ENCODE measurements at regions not wholly inside any gene's neighbourhood (a gene's known extent, or its start where the extent isn't known, plus 50 kb on each side); places are given as distances from the start of the nearest gene placed in this dataset.
"Not testable (repeated sequence)": the region's sequence is repeated elsewhere in the genome, so short reads cannot be mapped to it uniquely, and the experiment has no call there.

DNA sequence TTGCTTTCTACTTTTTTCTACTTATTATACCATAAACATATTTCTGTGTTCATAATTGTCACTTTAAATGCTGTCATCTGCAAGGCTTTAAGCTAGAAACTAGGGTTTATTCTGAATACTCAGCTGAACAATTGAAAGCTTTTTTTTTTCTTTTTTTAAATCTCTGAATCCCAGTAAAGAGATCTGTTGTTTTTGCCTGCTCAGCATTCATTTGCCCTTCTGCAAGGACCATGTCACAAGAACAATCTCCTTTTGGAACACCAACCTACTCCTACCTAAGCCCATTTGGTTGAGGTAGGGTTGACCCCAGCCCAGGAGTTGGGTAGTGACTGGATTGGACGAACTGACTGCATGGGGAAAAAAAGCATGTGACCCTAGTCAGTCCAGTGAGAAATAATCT lies 92.6 kb downstream of the MZT1 start:
- Mint-ChIP-seq H3K27me3 (peaks cover 0 to 11% (median 2%) of the 10 kb centered on the region in 5 donors), H3K4me3 (no peak overlapping the region), H3K36me3 (no peaks in the 10 kb centered on the region), H3K4me1 (peaks cover 0 to 2% (median 0%) of the 10 kb centered on the region in 4 donors), H3K27ac (no peak overlapping the region), H3K9me3 (peaks cover 0 to 9% (median 0%) of the 10 kb centered on the region in 9 donors)
- POLR2A ChIA-PET, result no interaction called here
- ATAC-seq (no peak), DNase-seq (no peak)

DNA sequence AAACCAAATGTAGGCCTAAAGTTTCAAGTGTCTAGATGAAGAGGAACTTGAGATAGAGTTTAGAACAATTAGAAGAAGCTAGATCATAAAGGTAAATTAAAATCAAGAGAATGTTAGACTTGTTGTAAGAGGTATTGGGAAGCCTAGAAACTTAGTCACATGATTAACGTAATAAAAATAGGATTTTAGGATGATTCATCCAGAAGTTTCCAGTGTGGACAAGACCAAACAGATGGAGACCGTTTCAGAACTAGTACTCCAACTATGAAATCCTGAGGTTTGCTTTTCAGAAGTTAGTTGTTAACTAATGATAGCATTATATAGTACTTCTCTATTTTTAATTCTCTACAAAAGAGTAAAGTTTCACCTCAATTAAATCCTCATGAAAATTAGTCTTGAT lies 104.9 kb downstream of the MZT1 start:
- Mint-ChIP-seq H3K27ac (no peak overlapping the region), H3K9me3 (no peaks in the 10 kb centered on the region), H3K4me3 (no peak overlapping the region), H3K4me1 (no peaks in the 10 kb centered on the region), H3K27me3 (peaks cover 4 to 28% (median 18%) of the 10 kb centered on the region in 5 donors), H3K36me3 (no peaks in the 10 kb centered on the region)
- DNase-seq, result no peak
- POLR2A ChIA-PET, result no interaction called here
- ATAC-seq, result no peak

DNA sequence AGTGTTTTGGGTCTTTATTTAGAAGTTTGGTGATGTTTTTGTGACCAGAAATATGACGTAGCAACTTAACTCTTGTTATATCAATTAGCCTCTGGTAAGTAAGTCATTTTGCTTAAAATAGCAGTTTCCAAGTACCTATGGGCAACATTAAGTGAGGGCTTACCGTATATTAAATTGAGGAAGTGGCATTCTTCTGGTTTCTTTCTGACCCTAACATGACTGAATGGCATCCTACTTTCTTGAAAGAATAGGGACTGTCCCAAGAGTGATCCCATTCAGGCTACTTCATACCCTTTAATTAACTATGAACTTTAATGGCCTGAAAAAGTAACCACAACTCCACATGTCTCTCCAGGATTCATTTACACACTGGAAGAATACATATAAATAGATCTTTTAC lies 106.6 kb downstream of the MZT1 start:
- Mint-ChIP-seq H3K4me3 (no peak overlapping the region), H3K9me3 (peaks cover 0 to 8% (median 0%) of the 10 kb centered on the region in 9 donors), H3K4me1 (no peaks in the 10 kb centered on the region), H3K27me3 (peaks cover 1 to 14% (median 11%) of the 10 kb centered on the region in 5 donors), H3K36me3 (no peaks in the 10 kb centered on the region), H3K27ac (no peak overlapping the region)
- ATAC-seq, result no peak
- DNase-seq, result no peak
- POLR2A ChIA-PET, result no interaction called here

DNA sequence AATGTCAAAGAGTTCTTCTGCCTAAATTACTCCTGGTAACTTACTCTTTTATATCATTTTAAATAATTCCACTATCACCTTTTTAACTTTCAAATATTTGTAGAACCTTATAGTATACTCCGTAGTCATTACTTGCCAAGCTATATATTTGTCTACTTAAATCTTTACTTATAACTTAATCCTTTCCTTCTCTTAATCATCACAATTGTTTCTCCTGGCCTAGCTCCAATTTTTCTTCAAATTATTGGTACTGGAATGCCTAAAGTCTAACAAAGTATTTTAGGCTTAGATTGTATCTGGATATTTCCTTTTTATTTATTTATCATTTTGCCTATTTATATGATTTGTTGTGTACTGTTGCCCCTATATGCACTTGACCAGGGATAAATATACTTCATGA lies 109.5 kb downstream of the MZT1 start:
- no peak for ATAC-seq
- peaks cover 0 to 8% (median 0%) of the 10 kb centered on the region in 9 donors for H3K9me3 Mint-ChIP-seq
- H3K27ac Mint-ChIP-seq, result no peak overlapping the region
- no peaks in the 10 kb centered on the region for H3K4me1 Mint-ChIP-seq
- H3K4me3 Mint-ChIP-seq, result no peak overlapping the region
- peaks cover 0 to 6% (median 0%) of the 10 kb centered on the region in 5 donors for H3K27me3 Mint-ChIP-seq
- DNase-seq, result no peak
- POLR2A ChIA-PET, result no interaction called here
- no peaks in the 10 kb centered on the region for H3K36me3 Mint-ChIP-seq

DNA sequence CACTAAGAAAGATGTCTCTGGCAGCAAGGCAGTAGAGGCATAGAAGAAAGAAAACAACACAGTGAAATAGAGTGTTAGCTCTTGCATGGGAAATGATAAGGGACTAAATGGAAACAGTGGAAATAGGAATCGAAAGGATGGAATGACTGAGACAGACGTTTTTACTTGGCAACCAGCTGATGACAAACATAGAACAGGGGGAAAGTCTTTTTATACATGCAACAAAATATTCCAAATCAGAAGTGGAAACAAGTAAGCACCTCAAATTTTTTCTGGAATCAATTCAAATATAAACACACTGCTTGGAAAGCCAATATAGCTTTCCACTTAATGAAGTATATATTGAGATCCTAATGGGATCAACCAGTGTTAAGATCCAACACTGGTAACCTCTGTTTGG lies 110.2 kb downstream of the MZT1 start:
- H3K36me3 Mint-ChIP-seq, result no peaks in the 10 kb centered on the region
- H3K9me3 Mint-ChIP-seq, result peaks cover 0 to 8% (median 0%) of the 10 kb centered on the region in 9 donors
- POLR2A ChIA-PET, result no interaction called here

DNA sequence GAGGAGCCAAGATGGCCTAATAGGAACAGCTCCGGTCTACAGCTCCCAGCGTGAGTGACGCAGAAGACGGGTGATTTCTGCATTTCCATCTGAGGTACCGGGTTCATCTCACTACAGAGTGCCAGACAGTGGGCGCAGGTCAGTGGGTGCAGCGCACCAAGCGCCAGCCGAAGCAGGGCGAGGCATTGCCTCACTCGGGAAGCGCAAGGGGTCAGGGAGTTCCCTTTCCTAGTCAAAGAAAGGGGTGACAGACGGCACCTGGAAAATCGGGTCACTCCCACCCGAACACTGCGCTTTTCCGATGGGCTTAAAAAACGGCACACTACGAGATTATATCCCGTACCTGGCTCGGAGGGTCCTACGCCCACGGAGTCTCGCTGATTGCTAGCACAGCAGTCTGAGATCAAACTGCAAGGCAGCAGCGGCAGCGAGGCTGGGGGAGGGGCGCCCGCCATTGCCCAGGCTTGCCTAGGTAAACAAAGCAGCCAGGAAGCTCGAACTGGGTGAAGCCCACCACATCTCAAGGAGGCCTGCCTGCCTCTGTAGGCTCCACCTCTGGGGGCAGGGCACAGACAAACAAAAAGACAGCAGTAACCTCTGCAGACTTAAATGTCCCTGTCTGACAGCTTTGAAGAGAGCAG lies 117.1 kb downstream of the MZT1 start:
- H3K27ac Mint-ChIP-seq, H3K36me3 Mint-ChIP-seq, DNase-seq, H3K4me1 Mint-ChIP-seq, H3K27me3 Mint-ChIP-seq, H3K9me3 Mint-ChIP-seq, ATAC-seq, H3K4me3 Mint-ChIP-seq, POLR2A ChIA-PET: not testable (repeated sequence)

More for the DNA sequence above, 110.2 kb downstream of the MZT1 start:
- Mint-ChIP-seq H3K27me3 (peaks cover 0 to 6% (median 0%) of the 10 kb centered on the region in 5 donors), H3K4me1 (no peaks in the 10 kb centered on the region), H3K4me3 (no peak overlapping the region), H3K27ac (no peak overlapping the region)
- no peak for ATAC-seq
- no peak for DNase-seq

DNA sequence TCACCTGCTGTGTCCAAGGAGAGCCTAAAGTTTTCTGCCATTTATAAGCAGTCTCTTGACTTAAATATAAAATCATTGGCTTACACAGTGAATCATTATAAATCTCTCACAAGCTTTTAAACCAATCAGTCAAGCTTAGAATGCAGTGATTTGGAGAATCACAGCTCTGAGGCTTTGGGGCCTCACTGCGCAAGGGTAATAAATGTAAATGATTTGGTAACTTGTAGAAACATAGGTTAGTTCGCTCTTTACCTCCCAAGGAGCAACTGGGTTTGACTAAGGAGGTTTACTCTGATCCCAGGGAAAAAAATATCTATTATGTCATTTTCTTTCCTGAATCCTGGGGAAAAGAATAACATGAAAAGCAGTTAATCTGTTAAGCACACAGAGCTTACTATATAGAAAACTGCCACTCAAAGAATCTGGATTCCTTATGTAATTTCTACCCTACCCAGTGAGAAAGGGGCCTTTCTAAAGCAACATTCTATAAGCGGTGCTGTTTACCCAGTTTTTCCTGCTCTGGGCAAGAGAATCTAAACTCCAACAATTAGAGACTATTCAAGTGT lies 128.2 kb downstream of the MZT1 start:
- DNase-seq, result no peak
- Mint-ChIP-seq H3K27ac (no peak overlapping the region), H3K4me3 (no peak overlapping the region), H3K27me3 (peaks cover 0 to 9% (median 0%) of the 10 kb centered on the region in 5 donors), H3K36me3 (peaks cover 0 to 3% (median 0%) of the 10 kb centered on the region in 3 donors), H3K9me3 (peaks cover 0 to 3% (median 0%) of the 10 kb centered on the region in 9 donors), H3K4me1 (no peaks in the 10 kb centered on the region)
- POLR2A ChIA-PET, result no interaction called here
- no peak for ATAC-seq

DNA sequence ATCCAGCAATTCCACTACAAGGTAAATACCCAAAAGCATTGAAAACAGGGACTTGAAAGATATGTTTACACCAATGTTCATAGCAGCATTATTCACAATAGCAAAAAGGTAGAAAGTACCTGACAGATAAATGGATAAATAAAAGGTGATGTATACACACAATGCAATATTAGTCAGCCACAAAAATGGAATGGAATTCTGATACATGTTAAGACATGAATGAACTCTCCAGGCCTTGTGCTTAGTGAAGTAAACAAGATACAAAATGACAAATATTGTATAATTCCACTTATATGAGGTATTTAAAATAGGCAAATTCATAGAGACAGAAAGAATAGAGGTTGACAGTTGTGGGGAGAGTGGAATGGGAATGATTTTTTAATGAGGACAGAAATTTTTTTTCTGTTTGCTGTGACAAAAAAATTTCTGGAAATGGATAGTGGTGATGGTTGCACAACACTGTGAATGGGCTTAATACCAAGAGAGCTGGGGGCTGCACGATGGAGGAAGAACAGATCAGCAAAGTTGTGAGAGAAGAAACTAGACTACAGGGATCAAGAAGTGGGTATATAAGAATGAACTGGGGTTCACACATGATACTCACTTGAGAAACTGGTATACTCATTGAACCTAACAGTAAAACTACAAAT lies 137.2 kb downstream of the MZT1 start:
- Mint-ChIP-seq H3K27ac (no peak overlapping the region), H3K9me3 (peaks cover 0 to 12% (median 4%) of the 10 kb centered on the region in 9 donors), H3K4me3 (no peak overlapping the region), H3K27me3 (peaks cover 2 to 26% (median 4%) of the 10 kb centered on the region in 5 donors), H3K36me3 (no peaks in the 10 kb centered on the region), H3K4me1 (no peaks in the 10 kb centered on the region)
- POLR2A ChIA-PET, result no interaction called here
- ATAC-seq, result no peak
- DNase-seq, result no peak

DNA sequence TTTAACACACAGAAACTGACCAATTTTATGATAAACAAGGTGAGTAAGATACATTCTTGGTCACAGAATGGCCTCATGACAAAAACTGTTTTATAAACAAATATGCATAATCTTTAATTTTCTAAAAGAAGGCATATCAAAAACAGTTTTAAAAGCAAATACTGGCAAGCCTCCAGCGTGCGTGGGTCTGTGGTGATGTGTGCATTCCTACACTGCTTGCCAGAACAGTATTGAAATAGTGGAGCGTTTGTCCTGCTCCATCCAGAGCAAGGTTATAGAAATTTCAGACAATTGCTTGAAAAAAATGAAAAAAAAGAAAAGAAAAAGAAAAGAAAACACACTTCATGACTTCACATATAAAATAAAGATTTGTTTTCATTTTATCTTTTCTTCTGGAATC lies 140.9 kb downstream of the MZT1 start:
- H3K27me3 Mint-ChIP-seq, result peaks cover 0 to 22% (median 9%) of the 10 kb centered on the region in 5 donors
- no peaks in the 10 kb centered on the region for H3K4me1 Mint-ChIP-seq
- no peak overlapping the region for H3K4me3 Mint-ChIP-seq
- H3K9me3 Mint-ChIP-seq, result peaks cover 0 to 12% (median 3%) of the 10 kb centered on the region in 9 donors
- ATAC-seq, result no peak
- no peak for DNase-seq
- no peak overlapping the region for H3K27ac Mint-ChIP-seq
- no peaks in the 10 kb centered on the region for H3K36me3 Mint-ChIP-seq
- POLR2A ChIA-PET, result no interaction called here

DNA sequence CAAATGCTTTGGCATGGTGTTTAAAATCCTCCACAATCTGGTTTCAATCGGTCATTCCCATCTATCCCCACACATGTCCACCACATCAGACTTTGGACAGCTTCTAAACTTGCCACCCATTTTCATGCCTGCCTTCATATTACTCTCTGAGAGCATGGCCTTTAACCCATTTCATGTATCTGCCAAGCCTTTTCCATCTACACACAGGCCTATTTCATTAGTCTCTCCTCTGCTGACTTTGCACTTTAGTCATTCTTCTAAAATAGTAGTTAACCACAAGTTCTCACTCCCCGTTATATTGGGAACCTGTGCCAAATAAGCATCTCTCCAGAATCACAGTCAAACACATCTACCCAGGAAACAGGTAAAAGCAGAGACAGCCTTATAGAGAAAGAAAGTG lies 142.2 kb downstream of the MZT1 start:
- H3K4me1 Mint-ChIP-seq, result no peaks in the 10 kb centered on the region

DNA sequence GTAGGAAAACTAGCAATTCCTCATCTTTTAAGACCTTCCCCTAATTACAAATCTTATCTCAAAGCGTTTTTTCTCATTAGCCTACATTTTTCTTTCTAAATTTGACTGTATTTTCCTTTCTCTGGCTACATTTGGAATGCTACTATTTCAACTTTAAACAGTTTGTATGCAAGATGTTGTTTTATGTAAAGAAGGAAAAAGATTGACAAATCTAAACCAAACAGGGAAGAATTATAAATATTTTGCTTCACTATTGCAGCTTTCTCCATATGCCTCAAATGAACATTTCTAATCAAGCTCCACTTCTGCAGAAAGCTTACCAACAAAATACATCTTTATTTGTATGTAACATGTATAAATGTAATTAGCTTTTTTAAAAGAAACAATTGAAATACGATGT lies 156.2 kb downstream of the MZT1 start:
- ATAC-seq (no peak), DNase-seq (no peak)
- Mint-ChIP-seq H3K27ac (no peak overlapping the region), H3K4me3 (no peak overlapping the region), H3K4me1 (no peaks in the 10 kb centered on the region), H3K27me3 (peaks cover 1 to 26% (median 5%) of the 10 kb centered on the region in 5 donors), H3K9me3 (peaks cover 4 to 32% (median 12%) of the 10 kb centered on the region in 9 donors), H3K36me3 (peaks cover 0 to 4% (median 3%) of the 10 kb centered on the region in 3 donors)
- POLR2A ChIA-PET, result no interaction called here

More for the DNA sequence above, 142.2 kb downstream of the MZT1 start:
- POLR2A ChIA-PET, result no interaction called here
- Mint-ChIP-seq H3K27ac (no peak overlapping the region), H3K9me3 (peaks cover 0 to 3% (median 0%) of the 10 kb centered on the region in 9 donors), H3K4me3 (no peak overlapping the region), H3K36me3 (no peaks in the 10 kb centered on the region), H3K27me3 (peaks cover 0 to 22% (median 9%) of the 10 kb centered on the region in 5 donors)
- no peak for ATAC-seq
- DNase-seq, result no peak

DNA sequence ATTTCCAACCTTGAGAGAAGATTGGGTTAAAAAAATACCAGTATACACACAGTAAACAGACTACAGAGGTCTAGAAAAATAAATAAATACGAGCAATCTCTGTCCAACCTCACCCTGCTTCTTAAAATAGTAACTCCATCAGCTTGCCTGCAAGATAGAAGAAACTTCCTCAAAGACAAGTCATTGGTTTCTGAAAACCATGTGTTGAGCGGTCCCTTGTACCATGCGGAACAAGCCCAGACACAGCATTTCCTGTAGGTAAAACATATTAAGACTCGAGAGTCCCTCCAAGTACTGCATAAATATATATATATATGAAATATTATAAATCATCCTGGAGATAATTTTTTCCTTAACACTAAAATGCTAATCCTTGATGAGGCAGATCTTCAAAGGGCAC lies 157.4 kb downstream of the MZT1 start:
- H3K27ac Mint-ChIP-seq, result no peak overlapping the region
- no peak overlapping the region for H3K4me3 Mint-ChIP-seq
- DNase-seq (no peak), ATAC-seq (no peak)
- peaks cover 0 to 20% (median 2%) of the 10 kb centered on the region in 9 donors for H3K9me3 Mint-ChIP-seq
- H3K4me1 Mint-ChIP-seq, result no peaks in the 10 kb centered on the region
- POLR2A ChIA-PET, result no interaction called here
- H3K36me3 Mint-ChIP-seq, result peaks cover 0 to 3% (median 0%) of the 10 kb centered on the region in 3 donors
- H3K27me3 Mint-ChIP-seq, result peaks cover 1 to 26% (median 5%) of the 10 kb centered on the region in 5 donors

DNA sequence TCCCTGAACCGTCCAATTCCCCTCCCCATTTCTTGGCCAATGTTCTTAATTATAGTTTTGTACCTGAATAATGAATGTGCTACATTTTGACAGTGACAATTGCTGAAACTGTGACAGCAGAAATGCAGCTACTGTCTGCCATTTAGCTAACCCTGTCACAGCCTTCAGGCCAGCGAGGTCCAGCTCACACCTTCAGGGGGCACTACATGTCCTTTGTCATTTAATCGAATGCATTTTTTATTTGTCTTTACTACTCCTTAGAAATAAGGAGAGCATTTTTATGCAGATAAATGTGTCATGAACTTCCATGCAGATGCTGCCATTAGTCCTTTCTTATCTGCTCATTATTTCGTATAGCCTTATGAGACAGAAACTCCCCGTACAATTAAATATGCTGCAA lies 159.9 kb downstream of the MZT1 start:
- H3K9me3 Mint-ChIP-seq, result peaks cover 0 to 1% (median 0%) of the 10 kb centered on the region in 9 donors
- ATAC-seq, result no peak
- no peaks in the 10 kb centered on the region for H3K4me1 Mint-ChIP-seq
- H3K27me3 Mint-ChIP-seq, result peaks cover 1 to 14% (median 5%) of the 10 kb centered on the region in 5 donors
- POLR2A ChIA-PET, result no interaction called here
- H3K27ac Mint-ChIP-seq, result no peak overlapping the region
- DNase-seq, result no peak
- no peak overlapping the region for H3K4me3 Mint-ChIP-seq
- no peaks in the 10 kb centered on the region for H3K36me3 Mint-ChIP-seq

Measured in naive thymus-derived CD8-positive, alpha-beta T cell (primary cell).